ENCODE measurements at regions not wholly inside any gene's neighbourhood (a gene's known extent, or its start where the extent isn't known, plus 50 kb on each side); places are given as distances from the start of the nearest gene placed in this dataset.

DNA sequence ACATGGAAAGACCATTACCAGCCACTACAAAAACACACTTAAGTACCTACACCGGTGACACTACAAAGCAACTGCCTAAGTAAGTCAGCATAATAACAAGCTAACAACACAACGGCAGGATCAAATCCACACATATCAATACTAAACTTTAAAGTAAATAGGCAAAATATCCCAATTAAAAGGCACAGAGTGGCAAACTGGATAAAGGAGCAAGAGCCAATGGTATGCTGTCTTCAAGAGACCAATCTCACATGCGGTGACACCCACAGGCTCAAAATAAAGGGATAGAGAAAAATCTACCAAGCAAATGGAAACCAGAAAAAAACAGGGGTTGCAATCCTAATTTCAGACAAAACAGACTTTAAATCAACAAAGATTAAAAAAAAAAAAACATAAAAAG is 261.5 kb upstream of the TENM4 start:
- no peak for TF ChIP-seq HOXA7 (CRISPR knock-in tag; IDR thresholded peaks at IDR 0.05)
- TF ChIP-seq, protein P1, sequence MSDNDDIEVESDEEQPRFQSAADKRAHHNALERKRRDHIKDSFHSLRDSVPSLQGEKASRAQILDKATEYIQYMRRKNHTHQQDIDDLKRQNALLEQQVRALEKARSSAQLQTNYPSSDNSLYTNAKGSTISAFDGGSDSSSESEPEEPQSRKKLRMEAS (IDR thresholded peaks at IDR 0.05): no peak
- no peak for TF ChIP-seq MAFK (IDR thresholded peaks at IDR 0.05; ENCODE audit: partially characterized antibody)
- TF ChIP-seq RAD21 (conservative IDR thresholded peaks at IDR 0.05 in 1 of 2, IDR thresholded peaks at IDR 0.05 in 1 of 2): no peak
